Activated CD4-positive, alpha-beta T cell treated with anti-CD3 and anti-CD28 coated beads, Interleukin-2, amount 50 U/mL, for 1 hour (primary cell): ENCODE measurements at regions not wholly inside any gene's neighbourhood (a gene's known extent, or its start where the extent isn't known, plus 50 kb on each side); places are given as distances from the start of the nearest gene placed in this dataset.

Experiments
- DNase-seq: peaks from one replicate; pipeline ENCODE4 v3.0.0-alpha.2; 2020

DNA sequence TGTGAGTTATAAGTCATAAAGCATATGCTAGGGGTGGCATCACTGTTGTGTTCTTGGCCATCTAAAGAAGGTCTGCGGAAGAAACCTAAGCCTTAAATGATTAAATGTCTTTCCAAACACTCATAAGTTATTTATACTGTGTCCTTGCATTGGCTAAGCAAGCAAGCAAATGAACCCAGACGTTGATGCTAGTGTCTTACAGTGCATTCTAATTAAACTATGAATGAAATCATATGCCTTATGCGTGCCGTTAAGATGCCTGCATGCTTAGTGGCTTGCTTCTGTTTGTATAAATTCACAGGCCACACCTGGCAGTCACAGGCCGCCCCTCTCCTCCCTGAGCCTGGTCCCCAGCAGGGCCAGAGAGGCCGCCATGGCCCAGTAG, 49.9 kb downstream of the RIN2 start:
- no peak for DNase-seq

DNA sequence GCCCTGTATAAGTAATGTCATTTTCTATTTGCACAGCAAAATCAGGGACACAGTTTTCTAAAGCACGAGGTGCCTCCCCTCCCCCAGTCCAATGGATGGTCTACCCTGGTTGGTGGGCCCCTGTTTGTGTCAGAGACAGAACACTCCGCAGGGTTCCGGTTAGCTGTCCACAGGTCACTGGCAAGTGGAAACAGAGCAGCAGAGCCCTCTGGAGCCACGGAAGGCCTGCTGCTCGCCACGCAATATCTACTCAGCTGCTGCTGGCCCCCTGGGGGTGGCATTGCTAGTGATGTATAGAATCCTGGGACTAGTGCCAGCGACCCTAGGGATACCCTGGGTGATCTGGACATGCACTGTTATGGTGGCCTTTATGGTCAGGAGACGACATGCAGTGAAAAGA, 50.4 kb downstream of the RIN2 start:
- DNase-seq: no peak

DNA sequence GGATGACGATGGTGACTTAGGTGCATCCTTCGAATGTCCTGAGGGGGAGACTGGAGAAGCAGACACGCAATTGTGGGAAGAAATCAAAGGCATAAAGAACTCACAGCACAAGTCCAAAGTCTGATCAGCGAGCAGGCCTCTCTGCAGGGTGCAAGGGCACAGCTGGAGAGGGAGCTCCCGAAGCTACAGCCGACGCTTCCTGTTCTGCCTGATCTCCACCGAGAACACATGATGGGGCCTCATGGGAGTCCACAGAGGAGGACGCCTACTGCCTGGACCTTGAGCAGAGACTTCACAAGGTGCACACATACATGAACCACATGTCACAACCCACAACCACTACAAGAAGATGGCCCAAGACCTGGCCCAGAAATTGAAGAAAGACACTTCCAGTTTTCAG, 51.4 kb downstream of the RIN2 start:
- DNase-seq: no peak

DNA sequence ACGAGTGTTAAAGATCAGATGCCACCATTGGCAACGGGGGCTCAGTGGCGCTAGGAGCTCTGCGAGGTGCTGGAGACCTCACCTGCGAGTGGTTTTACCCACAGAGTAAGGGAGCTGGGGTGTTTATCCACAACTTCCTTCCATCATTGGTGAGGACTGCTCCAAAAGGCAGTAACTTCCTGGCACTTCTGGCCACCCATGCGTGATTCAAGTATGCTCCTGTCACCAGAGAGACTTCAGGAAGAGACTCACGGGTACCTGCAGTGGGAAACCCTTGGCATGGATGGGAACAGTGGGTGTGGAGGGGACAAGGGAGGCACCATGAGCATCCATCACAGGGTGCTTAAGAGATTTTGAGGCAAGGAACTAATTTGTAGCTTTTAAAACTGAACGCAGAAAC, 53.2 kb downstream of the RIN2 start:
- no peak for DNase-seq

DNA sequence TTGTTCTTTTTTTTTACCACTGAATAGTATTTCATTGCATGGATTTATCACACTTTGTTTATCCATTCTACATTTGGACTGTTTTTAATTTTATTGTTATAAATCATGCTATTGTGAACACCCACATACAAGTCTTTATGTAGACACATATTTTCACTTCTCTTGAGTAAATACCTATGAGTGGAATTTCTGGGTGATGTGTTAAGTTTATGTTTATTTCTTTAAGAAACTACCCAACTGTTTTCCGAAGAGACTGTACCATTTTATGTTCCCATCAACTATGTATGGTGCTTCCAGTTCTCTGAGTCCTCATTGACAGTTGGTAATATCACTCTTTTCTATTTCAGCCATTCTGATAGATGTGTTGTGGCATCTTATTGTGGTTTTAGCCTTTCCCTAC, 54.0 kb downstream of the RIN2 start:
- DNase-seq: no peak

DNA sequence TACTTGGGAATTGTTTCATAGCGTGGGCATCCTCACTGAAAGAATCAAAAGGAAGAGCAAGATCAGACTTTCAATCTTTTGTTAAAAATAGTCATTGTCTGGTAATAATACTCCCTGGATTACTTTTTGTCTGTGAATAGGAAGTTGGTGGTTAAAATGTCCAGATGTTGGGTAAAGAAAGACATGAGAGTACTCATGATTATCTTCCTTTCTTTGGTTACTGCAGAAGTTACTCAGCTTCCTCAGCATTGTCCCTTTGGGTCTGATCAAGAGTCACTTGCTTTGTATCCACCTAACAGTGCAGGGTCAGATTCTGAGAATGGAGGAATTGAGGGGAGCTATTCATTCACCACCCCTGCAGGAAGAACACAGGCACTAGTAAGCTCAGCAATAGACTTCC, 54.6 kb downstream of the RIN2 start:
- DNase-seq: no peak

DNA sequence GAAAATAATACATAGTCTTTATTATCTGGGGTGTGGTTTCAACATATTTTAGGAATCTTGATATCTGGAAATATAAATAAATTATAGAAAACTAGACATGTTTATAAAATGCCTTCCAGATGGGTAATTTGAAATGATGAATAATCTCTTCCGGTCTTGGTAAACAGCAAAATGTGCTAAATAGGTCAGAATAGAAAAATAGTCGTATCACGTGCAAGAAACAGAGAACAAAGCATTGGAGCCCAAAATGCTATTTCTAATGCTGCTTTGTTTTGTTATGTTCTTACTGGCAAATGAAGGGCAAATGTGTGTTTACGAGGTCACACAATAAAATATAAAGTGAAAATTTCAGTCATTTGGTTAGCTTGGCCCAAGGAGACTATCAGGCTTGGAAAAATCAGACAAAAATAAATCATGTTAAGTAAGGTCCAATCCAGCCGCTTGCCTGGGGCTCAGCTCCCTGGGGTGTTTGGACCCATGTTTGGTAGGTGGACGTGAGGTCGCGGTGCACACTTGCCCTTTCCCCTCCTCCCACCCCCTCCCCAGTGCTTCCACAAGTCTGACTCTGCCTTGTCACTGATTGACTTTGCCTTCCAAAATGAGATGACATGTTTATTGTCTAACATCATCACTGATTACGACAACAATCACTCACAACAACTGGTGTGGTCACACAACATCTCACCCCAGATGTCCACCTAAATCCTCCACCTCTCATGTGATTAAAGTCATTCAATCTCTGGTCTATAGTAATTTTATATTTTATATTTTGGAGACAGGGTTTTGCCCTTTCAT, 56.0 kb downstream of the RIN2 start:
- DNase-seq: no peak

DNA sequence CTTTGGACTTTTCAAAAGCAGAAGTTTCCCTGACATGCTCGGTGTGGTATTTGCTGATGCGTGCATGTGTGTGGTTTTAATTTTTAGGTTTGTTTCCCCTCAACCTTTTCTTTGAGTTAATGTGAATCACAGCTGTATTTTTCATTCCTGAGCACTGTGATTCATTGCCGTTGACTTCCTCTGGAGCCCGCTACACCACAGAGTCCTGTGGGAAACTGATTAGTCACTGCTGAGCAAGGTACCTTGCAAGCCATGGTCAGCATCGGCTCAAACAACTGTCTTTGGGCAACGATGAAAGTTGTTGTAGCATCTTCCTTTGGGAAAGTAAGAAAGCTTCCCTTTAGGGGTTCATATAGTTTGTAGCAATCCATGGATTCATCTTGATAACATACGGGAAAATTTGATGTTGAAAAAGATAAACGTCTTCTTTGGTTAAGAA, 57.5 kb downstream of the RIN2 start:
- DNase-seq: no peak

DNA sequence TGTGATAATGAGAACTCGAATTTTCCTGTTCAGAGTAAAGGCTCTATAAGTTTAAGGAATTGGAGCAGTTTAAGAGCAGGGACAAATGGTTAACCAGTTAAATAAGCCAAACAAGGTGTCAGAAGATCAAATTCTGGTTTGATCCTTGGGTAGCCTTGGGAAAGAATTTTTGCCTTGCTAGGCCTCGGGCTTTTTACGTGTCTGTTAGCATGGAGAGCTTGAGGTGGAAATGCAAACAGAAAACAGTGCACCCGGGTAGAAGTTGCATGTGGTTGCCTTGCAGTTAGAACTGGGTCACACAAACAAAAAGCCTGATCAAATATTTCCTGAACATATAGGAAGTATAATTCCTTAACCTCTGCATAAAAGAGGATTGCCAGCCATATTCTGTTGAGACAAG, 58.3 kb downstream of the RIN2 start:
- DNase-seq: no peak

DNA sequence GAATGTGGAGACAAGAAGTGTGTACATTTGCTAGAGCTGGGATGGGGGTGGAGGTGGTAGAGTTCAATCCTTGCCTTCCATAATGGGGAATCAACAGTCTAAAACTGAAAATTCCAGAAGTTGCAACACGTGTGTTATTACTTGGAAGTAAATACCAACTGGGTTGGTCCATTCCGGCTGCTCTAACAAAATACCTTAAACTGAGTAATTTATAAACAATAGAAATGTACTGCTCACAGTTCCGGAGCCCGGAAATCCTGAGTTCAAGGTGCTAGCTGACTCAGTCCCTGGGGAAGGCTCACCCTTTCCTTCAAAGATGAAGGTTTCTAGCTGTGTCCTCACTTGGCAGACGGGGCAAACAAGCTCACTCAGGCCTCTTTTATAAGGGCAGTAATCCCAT, 59.0 kb downstream of the RIN2 start:
- no peak for DNase-seq

DNA sequence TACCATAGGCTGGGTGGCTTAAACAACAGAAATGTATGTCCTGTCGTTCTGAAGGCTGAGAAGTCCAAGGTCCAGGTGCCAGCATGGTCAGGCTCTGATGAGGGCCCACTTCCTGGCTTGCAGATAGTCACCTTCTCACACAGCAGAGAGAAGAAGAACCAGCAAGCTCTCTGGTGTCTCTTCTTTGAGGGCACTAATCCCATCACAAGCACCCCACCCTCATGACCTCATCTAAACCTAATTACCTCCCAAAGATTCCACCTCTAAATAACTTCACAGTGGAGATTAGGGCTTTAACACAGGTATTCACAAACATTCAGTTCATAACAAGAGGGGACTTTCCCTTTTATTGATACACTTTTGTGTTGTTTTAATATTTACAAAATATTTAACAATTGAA, 61.1 kb downstream of the RIN2 start:
- DNase-seq: no peak

DNA sequence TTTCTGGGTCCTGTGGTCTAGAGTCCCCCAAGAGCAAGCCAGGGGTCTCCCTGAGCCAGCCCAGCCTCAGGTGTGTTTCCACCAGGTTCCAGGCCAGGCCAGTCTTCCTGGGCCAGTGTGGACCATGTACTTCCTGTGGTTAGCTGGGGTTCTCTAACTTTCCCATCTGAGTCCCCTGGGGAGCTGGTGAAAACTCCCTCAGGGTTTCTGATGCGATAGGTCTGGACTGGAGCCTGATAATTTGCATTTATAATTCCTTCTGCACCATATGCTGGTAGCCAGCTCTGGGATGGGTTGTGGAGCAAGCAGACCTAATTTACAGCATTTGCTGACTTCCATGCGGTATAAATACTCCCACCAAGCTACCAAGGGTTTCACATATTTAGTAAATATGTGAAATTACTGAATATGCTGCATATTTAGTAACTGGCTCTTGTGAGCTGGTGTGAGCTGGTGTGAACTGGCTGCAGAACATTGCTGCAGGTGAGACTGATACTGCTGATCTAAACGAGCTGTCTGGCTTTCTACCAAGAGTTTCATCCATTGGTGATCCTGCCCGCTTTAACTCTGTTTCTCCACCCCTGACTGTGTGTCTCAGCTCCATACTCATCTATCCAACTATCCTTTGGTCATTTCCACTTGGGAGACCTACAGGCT, 62.6 kb downstream of the RIN2 start:
- no peak for DNase-seq

DNA sequence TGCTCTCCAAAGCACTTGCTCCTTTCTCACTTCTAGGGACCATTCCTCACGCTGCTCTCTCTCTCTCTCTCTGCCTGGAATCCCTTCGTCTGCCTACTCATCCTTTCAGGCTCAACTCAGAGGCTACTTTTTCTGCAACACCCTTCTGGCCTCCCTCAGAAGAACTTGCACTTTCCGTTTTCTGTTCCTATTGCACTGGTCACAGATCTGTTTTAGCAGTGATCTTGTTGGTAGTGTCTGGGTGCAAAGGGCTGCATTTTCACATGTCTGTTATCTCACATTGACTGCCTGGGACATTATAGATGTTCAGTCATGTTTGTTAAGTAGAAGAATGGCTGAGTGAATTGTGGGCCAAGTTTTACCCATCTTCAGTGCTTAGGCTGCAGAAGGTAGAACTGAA, 63.5 kb downstream of the RIN2 start:
- no peak for DNase-seq

DNA sequence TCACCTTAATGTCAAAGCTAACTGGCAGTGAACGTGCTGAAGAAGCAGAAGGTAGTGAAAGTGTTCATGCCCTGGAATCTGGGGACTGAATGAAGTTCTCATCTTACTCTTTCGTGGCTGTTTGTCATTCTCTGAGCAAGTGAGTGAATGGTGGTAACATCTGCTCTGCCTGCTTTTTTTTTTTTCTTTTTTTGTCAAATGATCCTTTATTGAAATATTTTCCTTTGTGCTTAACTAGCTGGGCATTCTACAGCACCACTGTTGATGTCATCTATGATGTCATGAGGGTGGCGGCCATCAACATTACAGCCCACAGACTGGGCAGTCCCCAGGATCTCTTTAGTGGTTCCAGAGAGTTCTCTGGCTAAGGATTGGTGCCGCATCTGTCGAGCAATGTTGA, 65.2 kb downstream of the RIN2 start:
- DNase-seq: no peak

DNA sequence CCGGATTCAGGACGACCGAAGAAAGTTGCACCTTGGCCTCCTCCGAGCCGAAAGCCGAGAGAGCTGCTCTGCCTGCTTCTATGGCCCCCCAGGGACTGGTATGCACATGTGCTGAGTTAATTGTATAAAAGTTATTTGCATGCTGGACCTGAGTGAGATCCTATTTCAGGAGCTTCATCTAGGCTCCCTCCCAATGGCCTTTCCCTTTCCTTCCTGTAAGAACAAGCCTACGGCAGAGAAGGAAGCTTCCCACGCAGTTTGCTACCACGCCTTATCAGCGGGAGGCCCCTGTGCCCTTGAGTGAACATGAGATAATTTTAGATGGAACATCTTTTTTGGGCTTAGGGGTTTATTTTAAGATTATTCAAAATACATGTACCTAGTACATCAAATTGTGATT, 65.9 kb downstream of the RIN2 start:
- DNase-seq: no peak

DNA sequence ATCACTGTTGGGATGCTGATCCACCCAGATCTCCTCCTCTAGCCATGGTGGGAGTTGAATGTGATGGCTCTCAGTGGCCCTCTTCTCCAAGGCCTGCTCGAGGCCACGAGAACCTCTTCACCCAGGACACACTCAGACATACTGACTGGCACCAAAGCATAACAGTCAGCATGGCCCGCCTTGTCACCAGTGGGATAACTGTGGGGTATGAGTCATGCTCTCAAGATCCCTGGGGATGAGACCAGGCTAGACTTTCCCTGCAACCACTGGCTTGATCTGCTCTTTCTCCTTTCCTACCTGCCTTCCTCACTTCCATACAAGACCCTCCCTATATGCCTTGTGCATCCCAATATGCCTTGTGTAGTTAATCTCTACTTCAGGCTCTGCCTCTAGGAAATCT, 66.8 kb downstream of the RIN2 start:
- no peak for DNase-seq

DNA sequence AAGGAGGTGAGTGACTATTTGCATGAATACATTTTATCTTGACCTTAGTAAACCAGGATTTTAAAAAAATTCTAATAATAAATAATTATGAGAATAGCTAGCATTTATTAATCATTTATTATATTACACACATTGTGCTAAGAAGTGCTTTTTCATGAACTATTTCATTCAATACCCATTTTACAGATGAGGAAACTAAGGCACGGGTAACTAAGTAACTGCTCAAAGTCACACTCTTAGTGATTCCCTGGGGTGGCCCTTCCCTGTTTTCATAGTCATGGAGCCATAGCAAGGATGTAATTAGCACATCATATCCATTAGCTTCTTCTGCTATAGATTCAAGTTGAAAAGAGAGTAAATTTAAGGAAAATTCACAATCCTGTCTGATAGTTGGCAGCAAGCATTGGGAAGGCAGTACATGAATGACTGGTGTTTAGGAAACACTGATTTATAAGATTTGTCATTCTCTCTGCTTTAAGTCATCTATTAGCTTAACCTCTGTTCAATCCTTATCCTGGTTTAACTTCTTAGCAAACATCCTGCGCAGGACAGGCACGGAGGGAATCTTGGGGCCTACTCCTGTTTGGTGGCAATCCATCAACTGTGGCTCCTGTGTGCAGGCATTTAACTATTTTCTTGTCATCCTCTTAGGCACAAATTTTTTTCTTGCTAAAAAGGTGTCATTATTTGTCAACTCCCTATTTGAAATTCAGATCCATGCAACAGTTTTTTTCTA, 68.3 kb downstream of the RIN2 start:
- no peak for DNase-seq

DNA sequence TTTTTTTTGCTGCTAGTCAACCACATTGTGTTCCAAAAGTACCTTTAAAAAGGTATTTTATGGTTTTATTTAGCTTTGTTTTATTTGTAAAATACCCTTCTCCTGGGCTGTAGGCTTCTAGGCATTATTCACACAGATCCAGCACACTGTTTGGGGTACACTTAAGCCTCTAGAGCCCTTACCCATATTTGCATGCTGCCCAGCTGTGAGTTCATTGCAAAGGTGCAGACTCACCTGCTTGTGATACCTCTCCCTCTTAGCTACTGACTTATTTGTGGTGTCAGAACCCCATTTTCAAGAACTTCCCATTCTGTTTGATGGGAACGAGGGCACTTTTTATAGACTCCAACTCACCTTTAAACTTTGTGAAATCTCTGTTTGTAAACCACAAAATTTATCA, 69.8 kb downstream of the RIN2 start:
- no peak for DNase-seq

DNA sequence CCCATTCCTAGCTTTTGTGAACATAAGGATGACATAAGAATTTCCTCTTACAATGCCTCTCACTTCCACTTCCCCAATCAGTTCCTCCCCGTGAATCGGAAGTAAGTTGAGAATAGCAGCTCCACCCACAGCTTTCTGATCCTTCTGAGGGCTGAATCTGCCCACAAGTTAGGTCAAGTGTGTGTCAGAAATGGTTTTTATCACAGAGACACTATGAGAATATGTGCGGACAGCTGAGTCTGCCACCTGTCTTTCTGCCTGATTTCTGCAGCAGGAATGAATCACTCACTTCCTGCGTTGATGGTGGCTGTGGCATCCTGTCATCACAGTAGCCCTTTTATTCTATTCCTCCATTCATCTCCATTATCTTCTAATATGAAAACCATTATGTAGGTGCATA, 70.2 kb downstream of the RIN2 start:
- no peak for DNase-seq

DNA sequence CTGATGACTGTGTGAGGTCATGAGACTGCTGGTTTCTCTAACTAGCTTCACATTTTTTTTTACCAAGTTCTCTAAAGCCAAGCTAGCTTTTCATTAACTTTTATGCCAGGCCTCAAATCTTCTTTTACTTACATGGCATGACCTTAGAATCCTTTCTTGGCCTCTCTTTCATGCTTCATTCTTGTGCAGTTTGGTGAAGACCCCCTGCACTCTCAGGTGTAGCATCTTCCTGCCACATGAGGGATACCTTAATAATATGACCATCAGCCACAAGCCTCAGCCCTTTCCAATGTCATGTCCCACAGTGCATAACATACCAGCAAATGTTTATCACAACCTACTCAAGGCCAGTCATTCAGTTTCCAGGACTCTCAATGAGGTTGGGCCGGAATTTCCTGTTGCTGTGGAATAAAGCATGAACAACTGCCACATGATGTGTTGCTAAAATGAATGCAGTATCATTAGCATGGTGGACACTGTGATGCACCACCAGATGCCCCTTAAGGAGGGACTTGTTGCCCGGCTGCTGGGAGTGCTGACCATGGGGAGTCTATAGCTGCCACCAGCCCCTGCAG, 72.2 kb downstream of the RIN2 start:
- no peak for DNase-seq

DNA sequence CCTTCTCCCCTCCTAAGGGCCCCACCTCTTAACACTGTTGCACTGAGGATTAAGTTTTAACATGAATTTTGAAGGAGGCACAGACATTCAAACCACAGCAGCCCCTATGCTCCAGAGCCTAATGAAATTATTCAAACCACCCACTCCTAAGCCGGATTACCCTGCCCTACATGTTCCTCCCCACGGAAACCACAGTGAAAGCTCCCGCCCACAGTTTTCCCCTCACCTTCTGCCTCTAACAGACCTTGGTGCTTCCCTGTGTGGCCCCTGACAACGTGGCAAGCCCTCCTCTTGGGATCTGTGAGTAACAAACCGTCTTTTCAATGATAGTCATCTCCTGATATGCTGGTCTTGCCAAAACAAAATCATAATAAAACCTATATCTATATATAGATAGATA, 74.8 kb downstream of the RIN2 start:
- DNase-seq: no peak

DNA sequence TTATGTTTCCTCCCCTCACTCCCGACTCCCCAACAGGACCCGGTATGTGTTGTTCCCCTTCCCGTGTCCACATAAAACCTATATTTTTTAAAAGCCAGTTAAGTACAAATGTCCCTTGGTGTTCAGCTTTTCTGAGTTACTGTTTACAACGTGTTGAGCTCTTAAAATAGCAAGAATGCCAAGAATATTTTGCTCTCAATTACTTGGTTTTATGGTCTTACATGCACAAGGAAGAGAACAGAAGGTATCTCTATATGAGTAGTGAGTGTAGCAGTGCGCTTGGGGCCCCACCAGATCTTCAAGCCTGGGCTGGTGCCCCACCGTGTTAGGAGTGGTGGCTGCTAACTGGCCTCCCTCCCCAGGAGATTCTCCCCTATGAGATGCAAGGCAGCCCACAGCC, 75.3 kb downstream of the RIN2 start:
- DNase-seq: no peak

DNA sequence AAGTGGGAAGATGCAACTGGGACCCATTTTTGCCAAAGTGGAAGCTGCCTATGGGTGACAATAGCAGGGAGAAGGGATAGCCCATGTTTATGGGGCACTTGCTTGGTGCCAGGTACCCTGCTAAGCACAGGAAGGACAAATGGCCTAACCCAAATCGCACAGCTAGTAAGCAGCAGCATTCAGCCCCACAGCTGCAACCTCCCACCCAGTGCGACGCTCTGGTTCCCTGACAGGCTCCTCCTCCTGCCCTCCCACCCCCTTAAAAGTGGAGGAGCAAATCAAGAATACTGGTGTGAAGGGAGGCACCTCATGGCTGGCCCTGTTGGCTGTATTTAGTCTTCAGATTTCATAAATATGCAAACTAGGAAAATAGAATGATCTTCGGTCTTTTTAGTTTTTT, 76.2 kb downstream of the RIN2 start:
- no peak for DNase-seq

DNA sequence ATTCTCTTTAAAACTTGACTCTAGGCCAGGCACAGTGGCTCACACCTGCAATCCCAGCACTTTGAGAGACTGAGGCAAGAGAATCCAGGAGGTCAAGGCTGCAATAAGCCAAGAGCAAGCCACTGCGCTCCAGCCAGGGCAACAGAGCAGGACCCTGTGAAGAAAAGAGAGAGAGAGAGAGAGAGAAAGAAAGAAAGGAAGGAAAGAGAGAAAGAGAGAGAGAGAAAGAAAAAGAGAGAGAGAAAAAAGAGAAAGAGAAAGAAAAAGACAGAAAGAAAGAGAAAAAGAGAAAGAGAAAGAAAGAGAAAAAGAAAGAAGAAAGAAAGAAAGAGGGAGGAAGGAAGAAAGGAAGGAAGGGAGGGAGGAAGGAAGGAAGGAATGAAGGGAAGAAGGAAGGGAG, 76.7 kb downstream of the RIN2 start:
- DNase-seq: no peak
